Skeletal muscle tissue (tissue), 3 donors: ENCODE measurements at regions not wholly inside any gene's neighbourhood (a gene's known extent, or its start where the extent isn't known, plus 50 kb on each side); places are given as distances from the start of the nearest gene placed in this dataset.
"Not testable (repeated sequence)": the region's sequence is repeated elsewhere in the genome, so short reads cannot be mapped to it uniquely, and the experiment has no call there.

Experiments used
- H3K27ac ChIP-seq: one replicate; pipeline ENCODE4 v1.7.0; 2013; ENCODE audit warnings: mild to moderate bottlenecking, low read depth, low read length, inconsistent platforms
- H3K27me3 ChIP-seq, 3 donors: one replicate each; pipeline ENCODE4 v1.7.0; 2013; ENCODE audit warnings: low read length in 3 of 3; ENCODE audit not compliant: control insufficient read depth in 3 of 3, insufficient read depth in 3 of 3
- H3K36me3 ChIP-seq, 3 donors: one replicate each; pipeline ENCODE4 v1.7.0; 2013; ENCODE audit warnings: low read length in 3 of 3; ENCODE audit not compliant: control insufficient read depth in 3 of 3, insufficient read depth in 3 of 3
- H3K4me1 ChIP-seq, 3 donors: one replicate each; pipeline ENCODE4 v1.7.0; 2013; ENCODE audit warnings: low read length in 3 of 3, mild to moderate bottlenecking in 3 of 3; ENCODE audit not compliant: control insufficient read depth in 3 of 3, insufficient read depth in 3 of 3
- H3K4me3 ChIP-seq, 3 donors: one replicate each; pipeline ENCODE4 v1.7.0; 2013; ENCODE audit warnings: low read length in 3 of 3
- H3K9ac ChIP-seq, 3 donors: one replicate each; pipeline ENCODE4 v1.7.0; 2013; ENCODE audit warnings: low read length in 3 of 3, mild to moderate bottlenecking in 3 of 3, moderate library complexity in 2 of 3, low read depth in 1 of 3
- H3K9me3 ChIP-seq, 3 donors: one replicate each; pipeline ENCODE4 v1.7.0; 2013; ENCODE audit warnings: low read length in 3 of 3; ENCODE audit not compliant: control insufficient read depth in 3 of 3
- donor health status: Osteomylitis.

DNA sequence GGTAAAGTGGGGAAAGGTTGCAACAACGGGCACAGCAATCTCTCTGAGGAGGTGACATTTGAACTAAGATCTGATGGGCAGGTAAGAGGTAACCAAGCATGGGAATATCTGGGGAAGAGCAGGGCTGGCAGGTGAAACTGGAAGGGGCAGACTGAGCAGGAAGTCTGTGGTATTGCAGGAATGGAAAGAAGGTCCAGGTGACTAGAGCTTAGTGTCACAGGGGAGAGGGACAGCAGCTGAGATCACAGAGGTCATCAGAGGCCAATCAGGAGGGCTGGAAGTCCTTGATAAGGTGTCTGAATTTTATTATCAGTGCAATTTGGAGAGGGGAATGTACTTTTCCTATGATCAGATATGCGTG lies 73.3 kb upstream of the DHX40 start:
- Histone ChIP-seq H3K36me3 (no peaks in the 10 kb centered on the region), H3K27ac (peak overlapping the region; percentile 56), H3K9ac (peak overlapping the region in 1 of 3 donors; percentile 20), H3K27me3 (no peaks in the 10 kb centered on the region), H3K4me3 (no peak overlapping the region), H3K9me3 (no peaks in the 10 kb centered on the region), H3K4me1 (peaks cover 15 to 44% (median 31%) of the 10 kb centered on the region in 3 donors)

DNA sequence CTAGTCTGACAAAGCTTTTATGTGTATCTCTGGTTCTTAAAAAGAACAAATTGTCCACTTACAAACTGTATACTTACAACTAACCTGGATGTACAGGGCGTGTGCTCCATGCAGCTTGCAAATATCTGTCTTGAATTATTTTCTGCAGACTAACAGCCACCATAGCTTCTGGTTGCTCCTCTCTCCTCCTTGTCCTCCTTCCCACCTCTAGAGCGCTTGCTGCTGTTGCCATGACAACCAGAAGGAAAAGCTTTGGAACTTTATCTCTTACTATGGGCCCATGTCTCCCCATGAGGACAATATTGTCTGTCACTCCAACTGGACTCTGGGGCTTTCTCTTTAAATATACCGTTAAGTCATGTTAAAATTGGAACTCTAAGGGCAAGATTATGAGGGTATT lies 71.5 kb upstream of the DHX40 start:
- Histone ChIP-seq H3K27me3 (no peaks in the 10 kb centered on the region), H3K27ac (no peak overlapping the region), H3K4me3 (no peak overlapping the region), H3K36me3 (no peaks in the 10 kb centered on the region), H3K9me3 (no peaks in the 10 kb centered on the region), H3K4me1 (peaks cover 15 to 36% (median 28%) of the 10 kb centered on the region in 3 donors), H3K9ac (no peak overlapping the region)

DNA sequence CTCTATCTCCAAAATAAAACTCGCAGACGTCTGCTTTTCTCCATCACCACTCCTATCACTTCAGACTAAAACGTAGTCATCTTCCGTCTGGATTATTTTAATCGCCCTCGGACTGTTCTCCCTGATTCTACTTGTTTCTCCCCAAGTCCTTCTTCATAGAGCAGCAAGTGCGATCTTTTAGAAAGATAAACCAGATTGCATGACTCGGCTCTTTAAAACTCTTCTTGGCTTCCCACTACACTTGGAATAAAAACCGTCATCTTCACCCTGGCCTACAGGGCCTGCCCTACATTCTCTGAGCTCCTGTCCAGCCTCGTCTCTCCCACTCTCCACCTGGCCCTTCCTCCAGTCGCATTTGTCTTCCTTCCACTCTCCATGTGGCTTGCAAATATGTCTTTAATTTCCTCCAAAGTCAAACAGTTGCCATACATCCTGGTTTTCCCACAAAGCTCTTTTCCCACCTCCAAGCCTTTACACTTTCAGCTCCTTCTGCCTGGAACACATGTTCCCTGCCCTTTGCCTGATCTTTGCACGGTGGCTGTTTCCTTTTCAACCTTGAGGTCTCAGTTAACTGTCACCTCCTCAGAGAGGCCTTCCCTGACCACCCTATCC lies 70.5 kb upstream of the DHX40 start:
- Histone ChIP-seq H3K9ac (no peak overlapping the region), H3K4me1 (peaks cover 15 to 33% (median 31%) of the 10 kb centered on the region in 3 donors), H3K27ac (peak overlapping the region; percentile 51), H3K9me3 (no peaks in the 10 kb centered on the region), H3K36me3 (no peaks in the 10 kb centered on the region), H3K27me3 (no peaks in the 10 kb centered on the region), H3K4me3 (no peak overlapping the region)

DNA sequence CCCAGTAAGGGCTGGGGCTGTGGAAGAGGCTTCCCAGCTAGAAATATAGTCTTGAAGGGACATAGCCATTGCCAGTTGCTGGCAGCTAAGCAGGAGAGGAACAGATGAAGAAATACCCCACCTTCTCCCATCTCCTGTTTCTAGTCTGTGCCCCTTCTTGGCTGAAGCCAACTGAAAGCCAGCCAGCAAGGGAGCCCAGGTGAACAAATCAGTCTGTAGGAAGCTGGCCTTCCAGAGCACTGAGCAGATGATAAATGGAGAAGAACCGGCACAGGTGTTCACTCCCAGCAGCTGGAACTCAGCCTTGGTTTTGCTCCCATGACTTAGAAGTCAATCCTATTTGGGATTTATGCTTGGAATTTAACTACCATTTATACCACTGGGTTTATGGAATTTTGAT lies 69.2 kb upstream of the DHX40 start:
- Histone ChIP-seq H3K27me3 (no peaks in the 10 kb centered on the region), H3K36me3 (no peaks in the 10 kb centered on the region), H3K9me3 (no peaks in the 10 kb centered on the region)

GRCh38 chr17:59498530-59499307 lies 66.7 kb upstream of the DHX40 start:
- no peaks in the 10 kb centered on the region for H3K9me3 ChIP-seq
- H3K4me3 ChIP-seq = no peak overlapping the region
- peaks cover 12 to 20% (median 17%) of the 10 kb centered on the region in 3 donors for H3K4me1 ChIP-seq
- no peaks in the 10 kb centered on the region for H3K36me3 ChIP-seq
- H3K9ac ChIP-seq = no peak overlapping the region
- no peaks in the 10 kb centered on the region for H3K27me3 ChIP-seq
- H3K27ac ChIP-seq = no peak overlapping the region

More for the DNA sequence above, 69.2 kb upstream of the DHX40 start:
- H3K4me1 ChIP-seq = peaks cover 15 to 26% (median 25%) of the 10 kb centered on the region in 3 donors
- no peak overlapping the region for H3K9ac ChIP-seq
- peak overlapping the region; percentile 51 for H3K27ac ChIP-seq
- H3K4me3 ChIP-seq = no peak overlapping the region

- not testable (repeated sequence) for H3K36me3 ChIP-seq, H3K9ac ChIP-seq, H3K27ac ChIP-seq, H3K27me3 ChIP-seq, H3K4me3 ChIP-seq, H3K9me3 ChIP-seq
- H3K4me1 ChIP-seq = peaks cover 10 to 19% (median 18%) of the 10 kb centered on the region in 3 donors
These were observed 65.2 kb upstream of the DHX40 start for GRCh38 chr17:59500086-59500655.

DNA sequence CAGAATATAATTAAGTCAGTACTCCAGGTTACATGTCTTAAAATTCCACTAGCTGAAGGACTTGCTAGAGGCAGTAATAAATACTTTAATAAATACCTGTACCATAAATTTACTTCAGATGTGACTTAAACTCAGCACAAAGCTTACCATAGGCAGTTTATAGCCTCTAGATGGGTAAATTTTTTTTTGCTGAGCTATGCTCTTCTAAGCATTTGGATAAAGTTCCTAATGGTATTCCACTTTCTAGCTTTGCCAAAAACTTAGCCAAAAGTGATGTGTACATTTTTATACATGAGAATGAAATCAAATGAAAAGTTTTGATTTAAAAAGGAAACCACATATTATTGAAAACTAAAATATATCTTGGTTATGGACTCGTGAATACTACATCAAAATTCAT lies 63.7 kb upstream of the DHX40 start:
- Histone ChIP-seq H3K36me3 (no peaks in the 10 kb centered on the region), H3K27ac (no peak overlapping the region), H3K4me1 (peaks cover 4 to 23% (median 15%) of the 10 kb centered on the region in 3 donors), H3K9ac (no peak overlapping the region), H3K9me3 (no peaks in the 10 kb centered on the region), H3K4me3 (no peak overlapping the region), H3K27me3 (no peaks in the 10 kb centered on the region)

- H3K36me3 ChIP-seq = no peaks in the 10 kb centered on the region
- H3K27me3 ChIP-seq = no peaks in the 10 kb centered on the region
These were observed 62.6 kb upstream of the DHX40 start for GRCh38 chr17:59502800-59503199.

DNA sequence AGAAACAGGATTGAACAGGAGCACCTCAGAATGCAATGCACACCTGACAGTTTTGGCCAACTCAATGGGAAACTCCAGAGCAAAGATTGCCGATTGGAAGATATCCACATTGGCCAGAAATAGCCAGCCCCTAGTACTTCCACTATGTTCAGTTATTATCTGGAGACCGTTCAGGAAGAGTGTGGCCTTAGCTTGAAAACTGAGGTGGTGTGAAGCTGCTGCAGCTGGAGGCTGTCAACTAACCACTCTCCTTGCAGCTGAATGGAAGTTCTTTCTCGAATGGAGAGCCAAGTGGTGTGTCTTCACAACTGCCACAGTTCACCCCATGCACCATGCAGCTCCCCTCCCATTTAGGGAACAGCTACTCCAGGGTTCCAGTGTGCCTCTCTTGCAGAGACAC lies 61.9 kb upstream of the DHX40 start:
- Histone ChIP-seq H3K9ac (no peak overlapping the region), H3K27me3 (no peaks in the 10 kb centered on the region), H3K36me3 (no peaks in the 10 kb centered on the region), H3K4me1 (peaks cover 9 to 34% (median 24%) of the 10 kb centered on the region in 3 donors), H3K9me3 (no peaks in the 10 kb centered on the region), H3K4me3 (no peak overlapping the region), H3K27ac (no peak overlapping the region)

More at GRCh38 chr17:59502800-59503199, 62.6 kb upstream of the DHX40 start:
- H3K4me1 ChIP-seq = peaks cover 9 to 32% (median 24%) of the 10 kb centered on the region in 3 donors
- H3K9ac ChIP-seq = no peak overlapping the region
- H3K27ac ChIP-seq = no peak overlapping the region
- no peaks in the 10 kb centered on the region for H3K9me3 ChIP-seq
- H3K4me3 ChIP-seq = no peak overlapping the region

GRCh38 chr17:59504821-59505220 lies 60.6 kb upstream of the DHX40 start:
- no peaks in the 10 kb centered on the region for H3K27me3 ChIP-seq
- no peak overlapping the region for H3K9ac ChIP-seq
- H3K4me1 ChIP-seq = peaks cover 9 to 34% (median 19%) of the 10 kb centered on the region in 3 donors
- H3K27ac ChIP-seq = no peak overlapping the region
- H3K4me3 ChIP-seq = no peak overlapping the region
- H3K36me3 ChIP-seq = no peaks in the 10 kb centered on the region
- H3K9me3 ChIP-seq = no peaks in the 10 kb centered on the region
